Choroid plexus epithelial cell (primary cell): ENCODE measurements at regions not wholly inside any gene's neighbourhood (a gene's known extent, or its start where the extent isn't known, plus 50 kb on each side); places are given as distances from the start of the nearest gene placed in this dataset.

Experiments
- DNase-seq: peaks from one replicate; pipeline ENCODE4 v3.0.0-alpha.2; 2010; ENCODE audit warnings: low read depth
- H3K4me3 ChIP-seq: 2 replicates; pipeline ENCODE4 v1.5.1; 2011; ENCODE audit warnings: low read depth, mild to moderate bottlenecking, control low read depth, low read length, moderate library complexity
- TF ChIP-seq, protein P1 (sequence below): conservative IDR thresholded peaks from 2 replicates; pipeline ENCODE4 v1.5.1; 2011; ENCODE audit warnings: low read depth, mild to moderate bottlenecking, control low read depth, inconsistent platforms, low read length, moderate library complexity

DNA sequence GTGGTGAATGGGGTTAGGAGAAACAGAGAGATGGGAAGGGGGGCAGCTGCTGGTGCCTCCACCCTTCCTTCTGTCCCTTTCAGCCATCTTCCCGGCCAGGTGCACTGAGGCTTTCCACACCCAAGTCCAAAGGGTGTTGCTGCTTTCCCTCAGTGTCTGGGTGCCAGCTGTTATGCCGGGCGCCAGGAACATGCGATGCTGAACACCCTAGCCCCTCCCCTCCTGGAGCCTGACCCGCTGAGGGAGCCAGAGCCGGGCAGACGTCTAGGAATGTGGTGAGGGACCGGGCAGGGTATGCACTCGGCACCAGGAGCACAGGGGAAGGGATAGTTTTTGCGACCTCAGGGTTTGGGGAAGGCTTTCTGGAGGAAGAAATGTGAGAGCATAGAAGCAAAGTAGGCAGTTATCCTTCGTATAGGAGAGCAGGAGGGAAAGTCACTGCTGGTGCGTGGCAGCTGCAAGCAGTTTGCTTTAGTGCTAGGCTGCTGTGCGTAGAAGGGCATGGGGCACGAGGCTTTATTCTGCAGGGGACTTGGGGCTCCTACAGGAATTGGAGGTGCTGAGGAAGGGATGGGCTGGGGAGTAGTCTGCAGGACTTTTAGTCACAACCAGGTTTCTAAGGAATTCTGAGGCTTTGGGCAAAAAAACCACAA lies 147.7 kb downstream of the TSN start:
- H3K4me3 ChIP-seq: no peak overlapping the region
- TF ChIP-seq, protein P1, sequence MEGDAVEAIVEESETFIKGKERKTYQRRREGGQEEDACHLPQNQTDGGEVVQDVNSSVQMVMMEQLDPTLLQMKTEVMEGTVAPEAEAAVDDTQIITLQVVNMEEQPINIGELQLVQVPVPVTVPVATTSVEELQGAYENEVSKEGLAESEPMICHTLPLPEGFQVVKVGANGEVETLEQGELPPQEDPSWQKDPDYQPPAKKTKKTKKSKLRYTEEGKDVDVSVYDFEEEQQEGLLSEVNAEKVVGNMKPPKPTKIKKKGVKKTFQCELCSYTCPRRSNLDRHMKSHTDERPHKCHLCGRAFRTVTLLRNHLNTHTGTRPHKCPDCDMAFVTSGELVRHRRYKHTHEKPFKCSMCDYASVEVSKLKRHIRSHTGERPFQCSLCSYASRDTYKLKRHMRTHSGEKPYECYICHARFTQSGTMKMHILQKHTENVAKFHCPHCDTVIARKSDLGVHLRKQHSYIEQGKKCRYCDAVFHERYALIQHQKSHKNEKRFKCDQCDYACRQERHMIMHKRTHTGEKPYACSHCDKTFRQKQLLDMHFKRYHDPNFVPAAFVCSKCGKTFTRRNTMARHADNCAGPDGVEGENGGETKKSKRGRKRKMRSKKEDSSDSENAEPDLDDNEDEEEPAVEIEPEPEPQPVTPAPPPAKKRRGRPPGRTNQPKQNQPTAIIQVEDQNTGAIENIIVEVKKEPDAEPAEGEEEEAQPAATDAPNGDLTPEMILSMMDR: no peak
- no peak for DNase-seq

DNA sequence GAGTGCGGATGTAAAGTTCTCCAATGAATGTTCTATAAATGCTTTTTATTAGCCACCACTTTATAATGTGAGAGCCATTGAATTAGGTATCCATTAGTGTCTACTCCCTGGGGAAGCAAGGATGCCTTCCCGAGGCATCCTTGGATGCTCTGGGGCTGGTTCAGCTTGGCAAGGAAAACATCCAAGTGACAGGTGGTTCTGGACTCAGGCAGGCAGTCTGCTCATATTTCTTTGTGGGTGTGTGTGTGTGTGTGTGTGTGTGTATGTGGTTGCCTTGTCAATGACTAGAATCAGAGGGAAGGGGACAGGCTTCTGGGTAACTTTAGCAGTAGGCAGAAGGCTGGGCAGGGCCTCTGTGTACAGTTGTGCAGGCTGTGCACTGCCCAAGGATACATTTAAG lies 149.2 kb downstream of the TSN start:
- DNase-seq: no peak
- H3K4me3 ChIP-seq: no peak overlapping the region
- TF ChIP-seq, protein P1: no peak

DNA sequence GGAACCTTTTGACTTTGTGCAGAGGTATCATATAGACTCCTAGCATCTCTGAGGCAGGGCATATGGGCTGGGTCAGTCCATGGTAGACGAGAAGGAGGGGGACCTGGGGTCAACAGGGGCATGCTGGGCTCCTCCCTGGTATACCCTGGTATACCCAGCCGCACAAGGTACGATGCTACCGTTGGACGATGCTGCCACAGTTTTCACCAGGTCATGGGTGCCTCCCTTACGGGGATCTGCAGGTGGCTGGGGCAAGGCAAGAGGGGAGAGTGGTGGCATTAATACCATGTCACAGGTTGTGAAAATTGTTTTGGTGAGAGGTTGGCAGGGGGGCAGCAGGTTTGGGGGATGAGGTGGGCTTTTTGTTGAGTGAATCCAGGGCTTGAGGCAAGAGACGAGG lies 149.8 kb downstream of the TSN start:
- no peak overlapping the region for H3K4me3 ChIP-seq
- TF ChIP-seq, protein P1: no peak
- no peak for DNase-seq

DNA sequence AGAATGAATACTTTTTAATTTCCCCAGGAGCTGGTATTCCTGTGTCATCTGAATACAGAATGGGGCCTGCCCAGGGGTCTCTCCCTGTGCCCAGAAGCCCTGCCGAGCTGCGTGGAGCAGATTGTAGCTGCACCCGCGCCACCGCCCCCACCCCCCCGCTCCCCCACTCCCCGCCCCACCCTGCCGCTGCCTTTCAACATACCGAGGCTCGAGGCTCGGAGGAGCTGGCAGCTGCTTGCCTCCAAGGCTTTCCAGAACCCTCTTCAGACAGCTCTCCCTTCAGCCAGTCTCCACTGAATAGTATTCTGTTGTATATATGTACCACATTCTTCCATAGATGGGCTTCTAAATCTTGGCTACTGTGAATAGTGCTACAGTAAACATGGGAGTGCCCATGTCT lies 150.7 kb downstream of the TSN start:
- TF ChIP-seq, protein P1: no peak
- no peak for DNase-seq
- no peak overlapping the region for H3K4me3 ChIP-seq

DNA sequence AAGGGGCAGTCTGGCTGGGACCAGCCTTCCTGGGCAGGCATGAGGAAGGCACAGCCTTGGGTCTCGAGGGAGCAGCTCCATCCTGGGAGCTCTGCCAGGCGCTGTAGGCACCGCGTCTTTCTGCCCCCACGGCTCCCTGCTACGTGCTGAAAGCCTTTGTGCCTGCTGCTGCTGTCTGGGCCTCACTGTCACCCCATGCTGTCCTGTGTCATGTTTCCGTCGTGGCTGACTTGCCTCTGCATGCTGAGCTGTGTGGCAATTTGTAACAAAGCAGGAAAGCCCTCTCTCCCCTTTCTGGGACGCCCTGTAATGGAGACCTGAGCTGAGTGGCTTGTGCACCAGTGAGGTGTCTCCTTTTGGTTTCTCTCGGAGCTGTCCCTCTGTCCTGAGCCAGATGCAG lies 152.5 kb downstream of the TSN start:
- no peak for DNase-seq
- TF ChIP-seq, protein P1: no peak
- no peak overlapping the region for H3K4me3 ChIP-seq

DNA sequence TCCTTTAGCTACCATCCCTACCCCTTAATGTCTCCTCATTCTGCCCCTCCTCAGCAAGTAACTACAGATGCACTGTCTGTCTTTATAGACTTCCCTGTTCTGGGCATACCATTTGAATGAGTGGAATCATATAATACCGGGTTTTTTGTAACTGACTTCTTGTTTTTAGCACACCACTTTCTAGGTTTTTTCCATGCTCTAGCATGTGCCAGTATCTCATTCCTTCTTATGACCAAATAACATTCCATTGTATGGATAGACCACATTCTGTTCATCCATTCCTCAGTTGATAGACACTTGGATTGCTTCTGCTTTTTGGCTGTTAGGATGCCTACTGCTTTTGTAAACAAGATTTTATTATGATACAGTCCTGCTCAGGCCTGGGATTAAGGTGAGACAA lies 154.7 kb downstream of the TSN start:
- no peak for DNase-seq
- TF ChIP-seq, protein P1: no peak

DNA sequence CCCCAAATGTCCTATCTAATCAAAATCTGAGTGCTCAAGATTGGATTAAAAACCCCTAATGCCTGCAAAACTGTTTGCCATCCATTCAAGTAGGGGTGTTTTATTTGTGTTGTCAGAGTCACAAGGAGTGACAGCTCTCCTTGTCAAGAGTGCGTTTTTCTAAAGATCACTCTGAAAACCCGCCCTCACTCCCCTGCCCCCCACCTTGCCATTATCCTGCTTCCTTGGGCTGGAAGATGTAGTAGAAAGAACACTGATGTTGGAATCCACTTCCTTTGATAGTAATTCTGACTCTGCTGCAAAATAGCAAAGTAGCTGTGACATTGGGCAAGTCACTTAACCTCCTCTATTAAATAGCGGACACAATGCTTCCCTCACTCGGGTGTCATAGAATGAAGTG lies 155.6 kb downstream of the TSN start:
- H3K4me3 ChIP-seq: no peak overlapping the region
- DNase-seq: no peak
- TF ChIP-seq, protein P1: no peak

More for the DNA sequence above, 154.7 kb downstream of the TSN start:
- H3K4me3 ChIP-seq: no peak overlapping the region
